GM23248 (cell line): ENCODE measurements at regions not wholly inside any gene's neighbourhood (a gene's known extent, or its start where the extent isn't known, plus 50 kb on each side); places are given as distances from the start of the nearest gene placed in this dataset.

Experiments
- EZH2 ChIP-seq: fragments of 200-600 bp; sonication (generic); IDR thresholded peaks from 2 replicates; pipeline ENCODE4 v1.6.1; 2018; ENCODE audit warnings: antibody characterized with exemption, mild to moderate bottlenecking; ENCODE audit not compliant: insufficient read depth, poor library complexity, severe bottlenecking
- EZH2phosphoT487 ChIP-seq: fragments of 200-600 bp; sonication (generic); IDR thresholded peaks from 2 replicates; pipeline ENCODE4 v1.6.1; 2018; ENCODE audit warnings: antibody characterized with exemption, moderate library complexity, mild to moderate bottlenecking, low read depth; ENCODE audit not compliant: insufficient read depth

GRCh38 chr6:150698391-150698790 lies 98.7 kb downstream of the PLEKHG1 start:
- TF ChIP-seq EZH2phosphoT487, result no peak
- TF ChIP-seq EZH2, result no peak
